ENCODE measurements at regions not wholly inside any gene's neighbourhood (a gene's known extent, or its start where the extent isn't known, plus 50 kb on each side); places are given as distances from the start of the nearest gene placed in this dataset.

- no peaks in the 10 kb centered on the region for H3K4me1 ChIP-seq (ENCODE audit: control insufficient read depth in 2 of 2, insufficient read depth in 2 of 2, low read length in 1 of 2)
- H3K27ac ChIP-seq (ENCODE audit: low read depth in 2 of 2, low read length in 1 of 2) = no peak overlapping the region
- no peaks in the 10 kb centered on the region for H3K36me3 ChIP-seq (ENCODE audit: control insufficient read depth in 2 of 2, insufficient read depth in 2 of 2, low read length in 1 of 2)
- no peaks in the 10 kb centered on the region for H3K27me3 ChIP-seq (ENCODE audit: control insufficient read depth in 1 of 2, insufficient read depth in 2 of 2, low read length in 2 of 2)
- H3K4me3 ChIP-seq (ENCODE audit: low read depth in 1 of 2, low read length in 2 of 2) = no peak overlapping the region
- peaks cover 0 to 5% of the 10 kb centered on the region in 2 donors for H3K9me3 ChIP-seq (ENCODE audit: control insufficient read depth in 2 of 2, insufficient read depth in 1 of 2, low read depth in 1 of 2, low read length in 1 of 2)
Measured at GRCh38 chr16:77059446-77059845, 131.5 kb upstream of the MON1B start.

- no peaks in the 10 kb centered on the region for H3K27me3 ChIP-seq (ENCODE audit: control insufficient read depth in 1 of 2, insufficient read depth in 2 of 2, low read length in 2 of 2)
- no peaks in the 10 kb centered on the region for H3K36me3 ChIP-seq (ENCODE audit: control insufficient read depth in 2 of 2, insufficient read depth in 2 of 2, low read length in 1 of 2)
- H3K4me3 ChIP-seq (ENCODE audit: low read depth in 1 of 2, low read length in 2 of 2) = no peak overlapping the region
- WGBS, 2 donors = 62 to 76% methylated on average over 1 of the region's 1 CpG
- no peak overlapping the region for H3K27ac ChIP-seq (ENCODE audit: low read depth in 2 of 2, low read length in 1 of 2)
- H3K9me3 ChIP-seq (ENCODE audit: control insufficient read depth in 2 of 2, insufficient read depth in 1 of 2, low read depth in 1 of 2, low read length in 1 of 2) = peaks cover 0 to 6% of the 10 kb centered on the region in 2 donors
- no peaks in the 10 kb centered on the region for H3K4me1 ChIP-seq (ENCODE audit: control insufficient read depth in 2 of 2, insufficient read depth in 2 of 2, low read length in 1 of 2)
Measured at GRCh38 chr16:77060614-77061013, 130.4 kb upstream of the MON1B start.

GRCh38 chr16:77062878-77063675 is 127.9 kb upstream of the MON1B start:
- peaks cover 0 to 6% of the 10 kb centered on the region in 2 donors for H3K9me3 ChIP-seq (ENCODE audit: control insufficient read depth in 2 of 2, insufficient read depth in 1 of 2, low read depth in 1 of 2, low read length in 1 of 2)
- no peak overlapping the region for H3K4me3 ChIP-seq (ENCODE audit: low read depth in 1 of 2, low read length in 2 of 2)
- H3K4me1 ChIP-seq (ENCODE audit: control insufficient read depth in 2 of 2, insufficient read depth in 2 of 2, low read length in 1 of 2) = no peaks in the 10 kb centered on the region
- H3K27me3 ChIP-seq (ENCODE audit: control insufficient read depth in 1 of 2, insufficient read depth in 2 of 2, low read length in 2 of 2) = no peaks in the 10 kb centered on the region
- no peaks in the 10 kb centered on the region for H3K36me3 ChIP-seq (ENCODE audit: control insufficient read depth in 2 of 2, insufficient read depth in 2 of 2, low read length in 1 of 2)
- H3K27ac ChIP-seq (ENCODE audit: low read depth in 2 of 2, low read length in 1 of 2) = no peak overlapping the region
- WGBS, 2 donors = 38 to 39% methylated on average over 11 of the region's 11 CpGs

GRCh38 chr16:77063676-77064016 is 127.3 kb upstream of the MON1B start:
- no peak overlapping the region for H3K27ac ChIP-seq (ENCODE audit: low read depth in 2 of 2, low read length in 1 of 2)
- no peaks in the 10 kb centered on the region for H3K36me3 ChIP-seq (ENCODE audit: control insufficient read depth in 2 of 2, insufficient read depth in 2 of 2, low read length in 1 of 2)
- no peak overlapping the region for H3K4me3 ChIP-seq (ENCODE audit: low read depth in 1 of 2, low read length in 2 of 2)
- WGBS, 2 donors = 6% methylated on average over 1 of the region's 1 CpG
- no peaks in the 10 kb centered on the region for H3K4me1 ChIP-seq (ENCODE audit: control insufficient read depth in 2 of 2, insufficient read depth in 2 of 2, low read length in 1 of 2)
- H3K27me3 ChIP-seq (ENCODE audit: control insufficient read depth in 1 of 2, insufficient read depth in 2 of 2, low read length in 2 of 2) = no peaks in the 10 kb centered on the region
- peaks cover 0 to 6% of the 10 kb centered on the region in 2 donors for H3K9me3 ChIP-seq (ENCODE audit: control insufficient read depth in 2 of 2, insufficient read depth in 1 of 2, low read depth in 1 of 2, low read length in 1 of 2)

- H3K9me3 ChIP-seq (ENCODE audit: control insufficient read depth in 2 of 2, insufficient read depth in 1 of 2, low read depth in 1 of 2, low read length in 1 of 2) = peaks cover 0 to 6% of the 10 kb centered on the region in 2 donors
- no peak overlapping the region for H3K27ac ChIP-seq (ENCODE audit: low read depth in 2 of 2, low read length in 1 of 2)
- no peak overlapping the region for H3K4me3 ChIP-seq (ENCODE audit: low read depth in 1 of 2, low read length in 2 of 2)
- no peaks in the 10 kb centered on the region for H3K27me3 ChIP-seq (ENCODE audit: control insufficient read depth in 1 of 2, insufficient read depth in 2 of 2, low read length in 2 of 2)
- H3K4me1 ChIP-seq (ENCODE audit: control insufficient read depth in 2 of 2, insufficient read depth in 2 of 2, low read length in 1 of 2) = no peaks in the 10 kb centered on the region
- no peaks in the 10 kb centered on the region for H3K36me3 ChIP-seq (ENCODE audit: control insufficient read depth in 2 of 2, insufficient read depth in 2 of 2, low read length in 1 of 2)
- WGBS, 2 donors = 55 to 56% methylated on average over 7 of the region's 7 CpGs
Measured at GRCh38 chr16:77064037-77064436, 127.0 kb upstream of the MON1B start.

GRCh38 chr16:77066896-77067496 is 124.0 kb upstream of the MON1B start:
- 60 to 70% methylated on average over 9 of the region's 9 CpGs for WGBS, 2 donors
- no peak overlapping the region for H3K27ac ChIP-seq (ENCODE audit: low read depth in 2 of 2, low read length in 1 of 2)

GRCh38 chr16:77067900-77068299 is 123.1 kb upstream of the MON1B start:
- Histone ChIP-seq H3K27ac (ENCODE audit: low read depth in 2 of 2, low read length in 1 of 2) (no peak overlapping the region), H3K4me1 (ENCODE audit: control insufficient read depth in 2 of 2, insufficient read depth in 2 of 2, low read length in 1 of 2) (no peaks in the 10 kb centered on the region), H3K27me3 (ENCODE audit: control insufficient read depth in 1 of 2, insufficient read depth in 2 of 2, low read length in 2 of 2) (no peaks in the 10 kb centered on the region), H3K9me3 (ENCODE audit: control insufficient read depth in 2 of 2, insufficient read depth in 1 of 2, low read depth in 1 of 2, low read length in 1 of 2) (peaks cover 0 to 6% of the 10 kb centered on the region in 2 donors), H3K4me3 (ENCODE audit: low read depth in 1 of 2, low read length in 2 of 2) (no peak overlapping the region), H3K36me3 (ENCODE audit: control insufficient read depth in 2 of 2, insufficient read depth in 2 of 2, low read length in 1 of 2) (no peaks in the 10 kb centered on the region)
- WGBS, 2 donors = 36 to 46% methylated on average over 2 of the region's 2 CpGs

More at GRCh38 chr16:77066896-77067496, 124.0 kb upstream of the MON1B start:
- Histone ChIP-seq H3K4me1 (ENCODE audit: control insufficient read depth in 2 of 2, insufficient read depth in 2 of 2, low read length in 1 of 2) (no peaks in the 10 kb centered on the region), H3K27me3 (ENCODE audit: control insufficient read depth in 1 of 2, insufficient read depth in 2 of 2, low read length in 2 of 2) (no peaks in the 10 kb centered on the region), H3K36me3 (ENCODE audit: control insufficient read depth in 2 of 2, insufficient read depth in 2 of 2, low read length in 1 of 2) (no peaks in the 10 kb centered on the region), H3K4me3 (ENCODE audit: low read depth in 1 of 2, low read length in 2 of 2) (no peak overlapping the region), H3K9me3 (ENCODE audit: control insufficient read depth in 2 of 2, insufficient read depth in 1 of 2, low read depth in 1 of 2, low read length in 1 of 2) (peaks cover 0 to 6% of the 10 kb centered on the region in 2 donors)

GRCh38 chr16:77068402-77068801 is 122.6 kb upstream of the MON1B start:
- Histone ChIP-seq H3K36me3 (ENCODE audit: control insufficient read depth in 2 of 2, insufficient read depth in 2 of 2, low read length in 1 of 2) (no peaks in the 10 kb centered on the region), H3K27me3 (ENCODE audit: control insufficient read depth in 1 of 2, insufficient read depth in 2 of 2, low read length in 2 of 2) (no peaks in the 10 kb centered on the region), H3K4me3 (ENCODE audit: low read depth in 1 of 2, low read length in 2 of 2) (no peak overlapping the region), H3K27ac (ENCODE audit: low read depth in 2 of 2, low read length in 1 of 2) (no peak overlapping the region), H3K4me1 (ENCODE audit: control insufficient read depth in 2 of 2, insufficient read depth in 2 of 2, low read length in 1 of 2) (no peaks in the 10 kb centered on the region), H3K9me3 (ENCODE audit: control insufficient read depth in 2 of 2, insufficient read depth in 1 of 2, low read depth in 1 of 2, low read length in 1 of 2) (peaks cover 0 to 6% of the 10 kb centered on the region in 2 donors)
- 49 to 54% methylated on average over 1 of the region's 1 CpG for WGBS, 2 donors

- Histone ChIP-seq H3K27ac (ENCODE audit: low read depth in 2 of 2, low read length in 1 of 2) (no peak overlapping the region), H3K36me3 (ENCODE audit: control insufficient read depth in 2 of 2, insufficient read depth in 2 of 2, low read length in 1 of 2) (no peaks in the 10 kb centered on the region), H3K9me3 (ENCODE audit: control insufficient read depth in 2 of 2, insufficient read depth in 1 of 2, low read depth in 1 of 2, low read length in 1 of 2) (no peaks in the 10 kb centered on the region), H3K4me1 (ENCODE audit: control insufficient read depth in 2 of 2, insufficient read depth in 2 of 2, low read length in 1 of 2) (no peaks in the 10 kb centered on the region), H3K4me3 (ENCODE audit: low read depth in 1 of 2, low read length in 2 of 2) (no peak overlapping the region), H3K27me3 (ENCODE audit: control insufficient read depth in 1 of 2, insufficient read depth in 2 of 2, low read length in 2 of 2) (no peaks in the 10 kb centered on the region)
- WGBS, 2 donors = 57 to 68% methylated on average over 2 of the region's 2 CpGs
Measured at GRCh38 chr16:77069929-77070328, 121.1 kb upstream of the MON1B start.

GRCh38 chr16:77070683-77071082 is 120.3 kb upstream of the MON1B start:
- 92 to 93% methylated on average over 6 of the region's 6 CpGs for WGBS, 2 donors
- H3K4me3 ChIP-seq (ENCODE audit: low read depth in 1 of 2, low read length in 2 of 2) = no peak overlapping the region
- no peaks in the 10 kb centered on the region for H3K9me3 ChIP-seq (ENCODE audit: control insufficient read depth in 2 of 2, insufficient read depth in 1 of 2, low read depth in 1 of 2, low read length in 1 of 2)
- no peaks in the 10 kb centered on the region for H3K36me3 ChIP-seq (ENCODE audit: control insufficient read depth in 2 of 2, insufficient read depth in 2 of 2, low read length in 1 of 2)
- H3K27me3 ChIP-seq (ENCODE audit: control insufficient read depth in 1 of 2, insufficient read depth in 2 of 2, low read length in 2 of 2) = no peaks in the 10 kb centered on the region
- H3K27ac ChIP-seq (ENCODE audit: low read depth in 2 of 2, low read length in 1 of 2) = no peak overlapping the region
- no peaks in the 10 kb centered on the region for H3K4me1 ChIP-seq (ENCODE audit: control insufficient read depth in 2 of 2, insufficient read depth in 2 of 2, low read length in 1 of 2)
